Brain microvascular endothelial cell (primary cell): ENCODE measurements at regions not wholly inside any gene's neighbourhood (a gene's known extent, or its start where the extent isn't known, plus 50 kb on each side); places are given as distances from the start of the nearest gene placed in this dataset.

Source experiments
- DNase-seq: peaks from one replicate; pipeline ENCODE4 v3.0.0-alpha.2; 2020
- H3K27ac ChIP-seq: fragments of 250-450 bp; sonication (Bioruptor Pico); 2 replicates; pipeline ENCODE4 v1.5.1; 2020; ENCODE audit warnings: mild to moderate bottlenecking, moderate library complexity
- H3K27me3 ChIP-seq: fragments of 250-450 bp; sonication (Bioruptor Pico); replicated peaks from 2 replicates; pipeline ENCODE4 v1.5.1; 2020; ENCODE audit warnings: mild to moderate bottlenecking
- H3K36me3 ChIP-seq: fragments of 250-450 bp; sonication (Bioruptor Pico); replicated peaks from 2 replicates; pipeline ENCODE4 v1.5.1; 2020; ENCODE audit warnings: mild to moderate bottlenecking
- H3K4me3 ChIP-seq: 2 replicates; pipeline ENCODE4 v1.5.1; 2011; ENCODE audit warnings: low read depth, mild to moderate bottlenecking, control low read depth, low read length, moderate library complexity
- in situ Hi-C: cut with HindIII; loops from 2 replicates; pipeline ENCODE4 v1.10.0; 2017; ENCODE audit warnings: low sequenced_read_pairs, low pct_ligation_motif_present
- TF ChIP-seq, protein P1 (sequence below): IDR thresholded peaks from 2 replicates; pipeline ENCODE4 v1.5.1; 2011; ENCODE audit warnings: low read depth, mild to moderate bottlenecking, moderate library complexity, low read length, control low read depth, inconsistent platforms; ENCODE audit errors: missing control alignments

DNA sequence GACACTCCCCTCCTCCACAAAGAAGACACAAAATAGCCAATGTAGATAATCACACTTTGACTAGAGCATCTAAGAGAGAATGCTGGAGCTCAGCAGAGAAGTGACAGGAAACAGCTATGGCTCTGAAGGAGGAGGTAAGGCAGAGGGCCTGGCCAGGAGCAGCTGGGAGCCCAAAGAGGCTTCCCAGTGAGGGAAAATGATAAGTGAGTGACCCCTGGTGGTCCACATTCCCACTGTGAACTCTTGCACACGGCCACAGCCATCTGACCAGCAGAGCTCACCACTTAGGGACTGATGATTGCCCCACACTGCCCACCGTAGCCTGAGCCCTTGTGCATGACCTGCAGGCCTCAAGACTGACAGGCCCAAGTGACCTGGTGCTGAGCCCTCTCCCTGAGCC lies 162.7 kb upstream of the GALNTL6 start:
- in situ Hi-C loops = no loop called here
- H3K36me3 ChIP-seq = no peaks in the 10 kb centered on the region
- H3K27me3 ChIP-seq = no peaks in the 10 kb centered on the region
- TF ChIP-seq, protein P1, sequence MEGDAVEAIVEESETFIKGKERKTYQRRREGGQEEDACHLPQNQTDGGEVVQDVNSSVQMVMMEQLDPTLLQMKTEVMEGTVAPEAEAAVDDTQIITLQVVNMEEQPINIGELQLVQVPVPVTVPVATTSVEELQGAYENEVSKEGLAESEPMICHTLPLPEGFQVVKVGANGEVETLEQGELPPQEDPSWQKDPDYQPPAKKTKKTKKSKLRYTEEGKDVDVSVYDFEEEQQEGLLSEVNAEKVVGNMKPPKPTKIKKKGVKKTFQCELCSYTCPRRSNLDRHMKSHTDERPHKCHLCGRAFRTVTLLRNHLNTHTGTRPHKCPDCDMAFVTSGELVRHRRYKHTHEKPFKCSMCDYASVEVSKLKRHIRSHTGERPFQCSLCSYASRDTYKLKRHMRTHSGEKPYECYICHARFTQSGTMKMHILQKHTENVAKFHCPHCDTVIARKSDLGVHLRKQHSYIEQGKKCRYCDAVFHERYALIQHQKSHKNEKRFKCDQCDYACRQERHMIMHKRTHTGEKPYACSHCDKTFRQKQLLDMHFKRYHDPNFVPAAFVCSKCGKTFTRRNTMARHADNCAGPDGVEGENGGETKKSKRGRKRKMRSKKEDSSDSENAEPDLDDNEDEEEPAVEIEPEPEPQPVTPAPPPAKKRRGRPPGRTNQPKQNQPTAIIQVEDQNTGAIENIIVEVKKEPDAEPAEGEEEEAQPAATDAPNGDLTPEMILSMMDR = peak; percentile 15
- no peak for DNase-seq
- H3K4me3 ChIP-seq = no peak overlapping the region
- no peak overlapping the region for H3K27ac ChIP-seq

DNA sequence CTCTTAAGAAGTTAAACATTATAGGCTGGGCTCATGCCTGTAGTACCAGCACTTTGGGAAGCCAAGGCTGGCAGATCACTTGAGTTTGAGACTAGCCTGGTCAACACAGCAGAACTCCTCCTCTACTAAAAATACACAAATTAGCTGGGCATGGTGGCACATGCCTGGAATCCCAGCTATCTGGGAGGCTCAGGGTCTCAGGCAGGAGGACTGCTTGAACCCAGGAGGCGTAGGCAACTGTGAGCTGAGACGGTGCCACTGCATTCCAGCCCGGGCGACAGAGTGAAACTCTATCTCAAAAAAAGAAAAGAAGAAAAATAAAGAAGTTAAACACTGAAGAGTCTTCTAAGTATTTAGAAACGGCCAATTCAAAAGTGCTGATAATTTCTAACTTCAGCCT lies 164.3 kb upstream of the GALNTL6 start:
- no peak overlapping the region for H3K4me3 ChIP-seq
- H3K36me3 ChIP-seq = no peaks in the 10 kb centered on the region
- TF ChIP-seq, protein P1 = no peak
- DNase-seq = no peak
- H3K27me3 ChIP-seq = no peaks in the 10 kb centered on the region
- H3K27ac ChIP-seq = no peak overlapping the region
- in situ Hi-C loops = no loop called here

DNA sequence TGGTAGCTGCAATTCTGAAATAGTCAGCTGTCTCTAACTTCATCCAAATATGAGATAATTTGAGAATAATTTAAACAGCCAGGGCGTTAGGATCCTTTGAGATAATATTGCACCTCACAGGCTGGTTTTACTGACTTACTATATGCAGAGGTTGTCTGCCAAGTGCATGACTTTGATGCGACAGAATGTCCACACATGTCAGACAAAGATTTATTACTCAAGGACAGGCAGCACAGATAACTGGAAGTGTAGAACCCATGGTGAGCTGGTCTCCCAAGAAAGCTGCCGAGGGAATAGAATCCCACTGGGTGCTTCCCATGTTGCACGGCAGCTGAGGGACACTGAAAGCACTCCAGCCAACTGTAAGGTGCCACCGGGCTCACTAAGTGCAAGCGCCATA lies 166.2 kb upstream of the GALNTL6 start:
- in situ Hi-C loops = no loop called here
- TF ChIP-seq, protein P1 = no peak
- no peak overlapping the region for H3K4me3 ChIP-seq
- no peaks in the 10 kb centered on the region for H3K36me3 ChIP-seq
- H3K27me3 ChIP-seq = no peaks in the 10 kb centered on the region
- H3K27ac ChIP-seq = no peak overlapping the region
- no peak for DNase-seq

DNA sequence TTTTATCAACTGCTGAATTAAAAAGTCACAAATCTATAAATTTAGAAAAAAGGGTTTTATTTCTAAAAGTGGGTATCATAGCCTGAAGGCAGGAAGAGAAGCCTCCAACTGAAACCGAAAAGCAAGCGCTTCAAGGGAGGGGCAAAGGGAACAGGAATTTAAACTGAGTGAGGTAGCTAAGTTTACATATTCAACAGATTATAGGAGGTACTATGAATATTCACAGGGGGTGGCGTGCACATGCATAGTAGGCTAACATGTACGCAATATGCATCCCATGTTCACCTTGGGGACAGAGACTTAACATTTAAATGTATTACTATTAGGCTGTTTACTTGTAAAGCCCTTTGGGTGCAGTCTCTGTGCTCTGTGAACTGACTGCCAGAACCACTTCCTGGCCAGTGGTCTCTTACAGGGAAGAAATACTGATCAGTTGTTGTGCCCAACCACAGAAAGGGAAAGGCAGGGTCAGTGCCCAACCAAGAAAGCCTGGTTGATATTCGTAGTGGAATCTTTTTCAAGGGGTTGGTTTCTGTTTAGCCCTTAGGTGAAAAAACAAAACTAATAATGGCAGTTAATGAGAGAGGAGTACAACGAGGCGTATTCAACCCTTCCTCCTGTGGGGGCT lies 168.7 kb upstream of the GALNTL6 start:
- TF ChIP-seq, protein P1 = no peak
- Histone ChIP-seq H3K36me3 (no peaks in the 10 kb centered on the region), H3K27me3 (no peaks in the 10 kb centered on the region), H3K27ac (no peak overlapping the region), H3K4me3 (no peak overlapping the region)
- in situ Hi-C loops = no loop called here
- DNase-seq = no peak

DNA sequence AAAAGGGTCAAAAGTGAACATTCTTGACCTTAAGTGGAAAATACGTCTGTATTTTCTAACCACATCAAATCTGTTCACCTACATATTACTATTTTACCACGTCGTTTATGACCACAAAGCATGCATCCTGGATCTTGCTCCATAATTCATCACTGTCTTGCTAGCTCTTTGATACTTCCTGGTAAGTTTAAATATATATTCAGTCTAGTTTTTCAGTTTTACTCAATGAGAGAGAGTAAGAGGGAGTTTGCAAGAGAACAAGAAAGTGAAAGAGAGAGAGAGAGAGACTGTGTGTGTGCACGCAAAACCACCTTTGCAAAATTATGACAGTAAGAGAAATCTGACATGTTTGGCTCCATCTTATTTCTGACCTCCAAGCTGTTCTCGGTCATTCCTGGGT lies 173.7 kb upstream of the GALNTL6 start:
- Histone ChIP-seq H3K27ac (no peak overlapping the region), H3K36me3 (no peaks in the 10 kb centered on the region), H3K27me3 (no peaks in the 10 kb centered on the region), H3K4me3 (no peak overlapping the region)
- in situ Hi-C loops = no loop called here
- no peak for DNase-seq
- TF ChIP-seq, protein P1 = no peak

DNA sequence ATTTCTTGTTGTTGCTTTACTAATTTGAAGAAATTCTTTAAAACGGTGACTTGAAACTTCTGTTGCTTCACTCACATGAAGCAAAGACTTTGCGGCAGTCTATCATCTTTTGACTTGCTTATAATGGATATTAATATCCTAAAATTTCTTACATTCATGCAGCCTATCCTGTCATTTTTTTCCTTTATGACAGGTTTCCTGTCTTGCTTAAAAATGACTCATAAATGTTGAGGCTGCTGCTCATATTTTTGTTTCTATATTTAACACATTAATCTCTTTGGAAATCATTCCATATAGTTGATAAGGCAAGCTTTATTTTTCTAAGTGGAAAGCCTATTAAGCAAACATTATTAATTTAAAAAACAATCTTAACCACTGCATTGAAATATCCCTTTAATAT lies 176.6 kb upstream of the GALNTL6 start:
- no peak overlapping the region for H3K4me3 ChIP-seq
- H3K36me3 ChIP-seq = no peaks in the 10 kb centered on the region
- no peaks in the 10 kb centered on the region for H3K27me3 ChIP-seq
- DNase-seq = no peak
- no peak overlapping the region for H3K27ac ChIP-seq
- TF ChIP-seq, protein P1 = no peak
- in situ Hi-C loops = no loop called here
